CMK (cell line): ENCODE measurements at regions not wholly inside any gene's neighbourhood (a gene's known extent, or its start where the extent isn't known, plus 50 kb on each side); places are given as distances from the start of the nearest gene placed in this dataset.
"Not testable (repeated sequence)": the region's sequence is repeated elsewhere in the genome, so short reads cannot be mapped to it uniquely, and the experiment has no call there.

ENCODE experiments used
- DNase-seq: peaks from one replicate; pipeline ENCODE4 v3.0.0-alpha.2; 2010; ENCODE audit warnings: low read depth

- DNase-seq, result no peak
Observed at GRCh38 chr6:122182061-122182460, 217.4 kb upstream of the HSF2 start.

- no peak for DNase-seq
Observed at GRCh38 chr6:122184401-122184827, 215.0 kb upstream of the HSF2 start.

GRCh38 chr6:122185458-122185857 lies 214.0 kb upstream of the HSF2 start:
- not testable (repeated sequence) for DNase-seq

GRCh38 chr6:122187186-122187585 lies 212.3 kb upstream of the HSF2 start:
- no peak for DNase-seq

GRCh38 chr6:122198922-122199321 lies 200.5 kb upstream of the HSF2 start:
- no peak for DNase-seq

- DNase-seq, result no peak
Observed at GRCh38 chr6:122200440-122200839, 199.0 kb upstream of the HSF2 start.

- no peak for DNase-seq
Observed at GRCh38 chr6:122202576-122203137, 196.8 kb upstream of the HSF2 start.

- no peak for DNase-seq
Observed at GRCh38 chr6:122207061-122207460, 192.4 kb upstream of the HSF2 start.

- DNase-seq, result no peak
Observed at GRCh38 chr6:122207794-122208193, 191.7 kb upstream of the HSF2 start.

GRCh38 chr6:122214605-122215318 lies 184.7 kb upstream of the HSF2 start:
- DNase-seq, result no peak

- DNase-seq, result no peak
Observed at GRCh38 chr6:122220254-122220653, 179.2 kb upstream of the HSF2 start.

- DNase-seq, result no peak
Observed at GRCh38 chr6:122222761-122223160, 176.7 kb upstream of the HSF2 start.

GRCh38 chr6:122223251-122223650 lies 176.2 kb upstream of the HSF2 start:
- no peak for DNase-seq

GRCh38 chr6:122238861-122239260 lies 160.6 kb upstream of the HSF2 start:
- DNase-seq, result no peak

GRCh38 chr6:122246906-122247658 lies 152.4 kb upstream of the HSF2 start:
- no peak for DNase-seq

- no peak for DNase-seq
Observed at GRCh38 chr6:122248001-122248669, 151.3 kb upstream of the HSF2 start.

- no peak for DNase-seq
Observed at GRCh38 chr6:122248844-122249243, 150.6 kb upstream of the HSF2 start.

GRCh38 chr6:122258839-122259238 lies 140.6 kb upstream of the HSF2 start:
- DNase-seq, result no peak

- DNase-seq, result no peak
Observed at GRCh38 chr6:122264557-122264956, 134.9 kb upstream of the HSF2 start.

- DNase-seq, result no peak
Observed at GRCh38 chr6:122265755-122266154, 133.7 kb upstream of the HSF2 start.

- DNase-seq, result no peak
Observed at GRCh38 chr6:122268394-122268793, 131.1 kb upstream of the HSF2 start.

GRCh38 chr6:122276637-122277036 lies 122.8 kb upstream of the HSF2 start:
- DNase-seq, result no peak
